ENCODE measurements at regions not wholly inside any gene's neighbourhood (a gene's known extent, or its start where the extent isn't known, plus 50 kb on each side); places are given as distances from the start of the nearest gene placed in this dataset.

DNA sequence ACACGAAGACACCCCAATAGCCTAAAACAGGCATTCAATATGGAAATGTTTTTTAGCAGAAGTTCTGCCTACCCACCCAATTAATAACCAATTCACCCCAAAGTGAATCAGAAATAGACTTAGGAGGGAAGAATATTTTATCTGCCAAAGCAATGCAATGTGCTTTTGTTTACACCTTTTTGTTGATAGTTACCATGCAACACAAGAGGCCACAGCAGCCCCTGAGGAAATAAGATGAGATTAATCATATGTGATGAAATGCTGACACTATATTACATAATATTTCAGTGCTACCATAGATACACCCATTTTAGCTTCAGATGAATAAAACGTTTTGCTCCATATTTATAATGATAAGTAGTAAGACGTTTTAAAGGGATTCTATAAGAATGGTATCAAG lies 60.9 kb upstream of the RGS2 start:
- no peak overlapping the region for H3K4me3 ChIP-seq (replicated peaks in 1 of 2; ENCODE audit: low read depth in 2 of 2, low read length in 2 of 2)

DNA sequence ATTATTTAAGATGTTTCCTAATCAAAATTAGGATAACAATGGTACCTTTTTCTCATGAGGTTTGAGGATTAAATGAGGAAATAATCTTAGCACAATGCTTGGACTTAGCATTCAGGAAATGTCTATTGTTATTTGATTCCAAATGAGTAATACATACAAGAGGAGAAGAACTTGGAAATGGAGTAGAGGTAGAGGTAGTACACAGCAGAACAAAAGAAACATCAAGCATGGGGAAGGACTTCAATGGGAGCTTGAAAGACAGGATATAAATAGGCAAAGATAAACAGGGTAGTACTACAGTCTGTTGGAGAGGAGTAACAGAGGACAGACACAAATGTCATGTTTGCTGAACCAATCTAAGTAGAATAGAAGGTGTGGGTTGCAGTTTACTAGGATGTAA lies 59.5 kb upstream of the RGS2 start:
- TF ChIP-seq, protein P1, sequence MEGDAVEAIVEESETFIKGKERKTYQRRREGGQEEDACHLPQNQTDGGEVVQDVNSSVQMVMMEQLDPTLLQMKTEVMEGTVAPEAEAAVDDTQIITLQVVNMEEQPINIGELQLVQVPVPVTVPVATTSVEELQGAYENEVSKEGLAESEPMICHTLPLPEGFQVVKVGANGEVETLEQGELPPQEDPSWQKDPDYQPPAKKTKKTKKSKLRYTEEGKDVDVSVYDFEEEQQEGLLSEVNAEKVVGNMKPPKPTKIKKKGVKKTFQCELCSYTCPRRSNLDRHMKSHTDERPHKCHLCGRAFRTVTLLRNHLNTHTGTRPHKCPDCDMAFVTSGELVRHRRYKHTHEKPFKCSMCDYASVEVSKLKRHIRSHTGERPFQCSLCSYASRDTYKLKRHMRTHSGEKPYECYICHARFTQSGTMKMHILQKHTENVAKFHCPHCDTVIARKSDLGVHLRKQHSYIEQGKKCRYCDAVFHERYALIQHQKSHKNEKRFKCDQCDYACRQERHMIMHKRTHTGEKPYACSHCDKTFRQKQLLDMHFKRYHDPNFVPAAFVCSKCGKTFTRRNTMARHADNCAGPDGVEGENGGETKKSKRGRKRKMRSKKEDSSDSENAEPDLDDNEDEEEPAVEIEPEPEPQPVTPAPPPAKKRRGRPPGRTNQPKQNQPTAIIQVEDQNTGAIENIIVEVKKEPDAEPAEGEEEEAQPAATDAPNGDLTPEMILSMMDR (IDR thresholded peaks at IDR 0.05; ENCODE audit: low read depth, low read length): no peak
- DNase-seq (ENCODE audit: low read depth in 2 of 2): peak in 1 of 2 donors; percentile 34
- H3K4me3 ChIP-seq (replicated peaks in 1 of 2; ENCODE audit: low read depth in 2 of 2, low read length in 2 of 2): no peak overlapping the region

More for the DNA sequence above, 60.9 kb upstream of the RGS2 start:
- TF ChIP-seq, protein P1 (IDR thresholded peaks at IDR 0.05; ENCODE audit: low read depth, low read length): no peak
- DNase-seq (ENCODE audit: low read depth in 2 of 2): peak; percentile 71 to 78

DNA sequence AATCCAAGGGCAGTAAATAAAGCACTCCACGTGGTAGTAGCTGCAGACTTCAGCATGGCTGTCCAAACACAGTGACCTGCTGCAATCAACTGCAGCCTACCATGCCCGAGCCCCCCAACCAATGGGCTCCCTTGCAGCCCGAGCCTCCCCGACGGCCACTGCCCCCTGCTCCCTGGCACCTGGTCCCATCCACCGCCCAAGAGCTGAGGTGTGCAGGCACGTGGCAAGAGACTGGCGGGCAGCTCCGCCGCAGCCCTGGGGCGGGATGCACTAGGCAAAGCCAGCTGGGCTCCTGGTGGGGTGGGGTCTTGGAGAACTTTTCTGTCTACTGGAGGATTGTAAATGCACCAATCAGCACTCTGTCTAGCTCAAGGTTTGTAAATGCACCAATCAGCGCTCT lies 57.6 kb upstream of the RGS2 start:
- TF ChIP-seq, protein P1 (IDR thresholded peaks at IDR 0.05; ENCODE audit: low read depth, low read length): no peak
- DNase-seq (ENCODE audit: low read depth in 2 of 2): no peak
- H3K4me3 ChIP-seq (replicated peaks in 1 of 2; ENCODE audit: low read depth in 2 of 2, low read length in 2 of 2): no peak overlapping the region

DNA sequence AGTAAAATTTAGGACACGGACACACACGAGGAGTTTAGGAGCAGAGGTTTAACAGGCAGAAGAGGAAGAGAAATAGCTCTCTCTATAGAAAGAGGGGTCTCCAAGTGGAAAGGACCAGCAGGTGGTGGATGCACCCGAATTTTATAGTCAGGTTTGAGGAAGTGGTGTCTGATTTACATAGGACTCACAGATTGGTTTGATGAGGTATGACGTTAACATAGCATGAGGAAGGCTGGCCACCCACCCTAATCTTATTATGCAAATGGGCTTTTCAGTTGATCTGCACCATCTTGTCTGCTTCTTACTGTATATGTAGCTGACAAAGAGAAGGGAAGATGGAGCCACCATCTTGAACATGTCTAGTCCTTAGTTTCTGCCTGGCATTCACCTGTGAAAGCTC lies 52.5 kb upstream of the RGS2 start:
- DNase-seq (ENCODE audit: low read depth in 2 of 2): no peak
- TF ChIP-seq, protein P1 (IDR thresholded peaks at IDR 0.05; ENCODE audit: low read depth, low read length): no peak
- no peak overlapping the region for H3K4me3 ChIP-seq (replicated peaks in 1 of 2; ENCODE audit: low read depth in 2 of 2, low read length in 2 of 2)

DNA sequence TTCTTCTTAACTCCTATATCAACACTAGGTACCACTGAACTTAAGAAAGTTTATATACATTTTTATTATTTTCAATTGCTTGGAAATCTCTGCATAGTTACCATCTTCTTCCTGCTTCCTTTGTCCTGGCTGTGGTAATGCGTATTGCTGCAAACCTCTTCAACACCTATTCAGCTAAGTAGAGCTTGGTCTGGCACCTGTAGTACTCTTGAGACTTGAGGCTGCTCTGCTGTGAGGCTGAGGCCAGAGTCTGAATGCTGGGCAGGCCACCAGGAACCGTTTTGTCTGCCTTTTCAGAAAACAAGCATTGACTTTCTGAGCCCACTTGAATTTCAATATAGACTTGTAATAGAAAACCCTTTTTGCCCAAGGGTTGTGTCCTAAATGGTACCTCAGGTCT lies 52.0 kb upstream of the RGS2 start:
- H3K4me3 ChIP-seq (replicated peaks in 1 of 2; ENCODE audit: low read depth in 2 of 2, low read length in 2 of 2): no peak overlapping the region
- DNase-seq (ENCODE audit: low read depth in 2 of 2): no peak
- TF ChIP-seq, protein P1 (IDR thresholded peaks at IDR 0.05; ENCODE audit: low read depth, low read length): no peak

DNA sequence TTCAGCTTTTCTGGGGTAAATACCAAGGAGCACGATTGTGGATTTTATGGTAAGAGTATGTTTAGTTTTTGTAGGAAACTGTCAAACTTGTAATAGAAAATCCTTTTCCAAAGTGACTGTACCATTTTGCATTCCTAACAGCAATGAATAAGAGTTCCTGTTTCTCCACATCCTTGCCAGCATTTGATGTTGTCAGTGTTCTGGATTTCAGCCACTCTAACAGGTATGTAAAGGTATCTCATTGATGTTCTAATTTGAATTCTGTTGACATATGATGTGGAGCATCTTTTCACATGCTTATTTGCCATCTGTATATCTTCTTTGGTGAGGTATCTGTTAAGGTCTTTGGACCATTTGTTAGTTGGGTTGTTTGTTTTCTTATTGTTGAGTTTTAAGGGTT lies 50.3 kb upstream of the RGS2 start:
- TF ChIP-seq, protein P1 (IDR thresholded peaks at IDR 0.05; ENCODE audit: low read depth, low read length): no peak
- no peak for DNase-seq (ENCODE audit: low read depth in 2 of 2)
- no peak overlapping the region for H3K4me3 ChIP-seq (replicated peaks in 1 of 2; ENCODE audit: low read depth in 2 of 2, low read length in 2 of 2)

All from cardiac fibroblast (primary cell).